Renal cortical epithelial cell (primary cell): ENCODE measurements at regions not wholly inside any gene's neighbourhood (a gene's known extent, or its start where the extent isn't known, plus 50 kb on each side); places are given as distances from the start of the nearest gene placed in this dataset.
"Not testable (repeated sequence)": the region's sequence is repeated elsewhere in the genome, so short reads cannot be mapped to it uniquely, and the experiment has no call there.

Experiments
- DNase-seq: peaks from one replicate; pipeline ENCODE4 v3.0.0-alpha.2; 2011; ENCODE audit warnings: low read depth

GRCh38 chr4:116126794-116127193 lies 958.6 kb downstream of the TRAM1L1 start:
- no peak for DNase-seq

GRCh38 chr4:116122124-116122523 lies 963.3 kb downstream of the TRAM1L1 start:
- DNase-seq = peak; percentile 57

- no peak for DNase-seq
Measured at GRCh38 chr4:116118221-116118620, 967.2 kb downstream of the TRAM1L1 start.

- DNase-seq = not testable (repeated sequence)
Measured at GRCh38 chr4:116112861-116113260, 972.5 kb downstream of the TRAM1L1 start.

- no peak for DNase-seq
Measured at GRCh38 chr4:116110713-116111112, 974.7 kb downstream of the TRAM1L1 start.

GRCh38 chr4:116108606-116109005 lies 976.8 kb downstream of the TRAM1L1 start:
- no peak for DNase-seq

- no peak for DNase-seq
Measured at GRCh38 chr4:116101321-116101720, 984.1 kb downstream of the TRAM1L1 start.

GRCh38 chr4:116099596-116099995 lies 985.8 kb downstream of the TRAM1L1 start:
- no peak for DNase-seq

GRCh38 chr4:116097353-116097752 lies 983.9 kb upstream of the NDST4 start:
- DNase-seq = not testable (repeated sequence)

GRCh38 chr4:116092961-116093360 lies 979.5 kb upstream of the NDST4 start:
- DNase-seq = no peak

- DNase-seq = no peak
Measured at GRCh38 chr4:116088771-116089170, 975.4 kb upstream of the NDST4 start.

- DNase-seq = no peak
Measured at GRCh38 chr4:116082808-116083366, 969.5 kb upstream of the NDST4 start.

- peak; percentile 9 for DNase-seq
Measured at GRCh38 chr4:116073051-116073450, 959.6 kb upstream of the NDST4 start.

- DNase-seq = no peak
Measured at GRCh38 chr4:116070283-116070682, 956.9 kb upstream of the NDST4 start.

GRCh38 chr4:116066711-116067245 lies 953.4 kb upstream of the NDST4 start:
- no peak for DNase-seq

GRCh38 chr4:116064331-116064730 lies 950.9 kb upstream of the NDST4 start:
- no peak for DNase-seq

- DNase-seq = no peak
Measured at GRCh38 chr4:116059361-116059760, 945.9 kb upstream of the NDST4 start.

GRCh38 chr4:116058129-116058528 lies 944.7 kb upstream of the NDST4 start:
- DNase-seq = no peak

- DNase-seq = peak; percentile 33
Measured at GRCh38 chr4:116055857-116056827, 942.7 kb upstream of the NDST4 start.

- DNase-seq = no peak
Measured at GRCh38 chr4:116027311-116027710, 913.9 kb upstream of the NDST4 start.

GRCh38 chr4:116024954-116025708 lies 911.7 kb upstream of the NDST4 start:
- DNase-seq = no peak

- no peak for DNase-seq
Measured at GRCh38 chr4:116023049-116023448, 909.6 kb upstream of the NDST4 start.
